ENCODE measurements at regions not wholly inside any gene's neighbourhood (a gene's known extent, or its start where the extent isn't known, plus 50 kb on each side); places are given as distances from the start of the nearest gene placed in this dataset.
A peak's percentile ranks its signal among the peaks of the same experiment; 100 is the strongest.

- H3K79me2 ChIP-seq (ENCODE audit: control insufficient read depth, insufficient read depth, low read length): no peaks in the 10 kb centered on the region
- H3K27me3 ChIP-seq (ENCODE audit: control insufficient read depth in 2 of 2, insufficient read depth in 2 of 2, low read length in 2 of 2): peaks cover 39 to 81% of the 10 kb centered on the region in 2 experiments
- no peaks in the 10 kb centered on the region for H3K9me3 ChIP-seq (replicated peaks; ENCODE audit: control insufficient read depth, insufficient read depth, low read depth, low read length)
- intact Hi-C loops (cut with micrococcal nuclease): no loop called here
- peak; percentile 98 for ATAC-seq
- ChIA-PET CTCF (ENCODE audit: low intra/inter-chr PET ratio) (no interaction called here), POLR2A (interaction anchor here (0.6 kb wide), 1 partner anchor 1045 kb away, joined by 3 read pairs; no protein-coding TSS in a partner anchor)
- peak overlapping the region; percentile 13; the same call in 1 of the 2 replicates for H3K4me3 ChIP-seq
- H2AFZ ChIP-seq (ENCODE audit: low read depth, low read length): peak overlapping the region; percentile 26
- peak overlapping the region in 1 of 2 experiments; percentile 29; a peak in 2 of 4 replicates for H3K9ac ChIP-seq (ENCODE audit: insufficient read depth in 1 of 2, low read depth in 2 of 2, low read length in 2 of 2)
- no peaks in the 10 kb centered on the region; the same call in 1 of the 2 replicates for H4K20me1 ChIP-seq (replicated peaks; ENCODE audit: control insufficient read depth, insufficient read depth, low read length)
- peak overlapping the region; percentile 47 for H3K4me2 ChIP-seq (ENCODE audit: insufficient read depth, low read length)
- FAIRE-seq: no peak
- WGBS (ENCODE audit: insufficient coverage, low coverage, missing lambda C conversion rate): 10% methylated on average over 47 of the region's 50 CpGs
- no TSS peak for BruUV-seq (replicated peaks)
- H3K27ac ChIP-seq (ENCODE audit: extremely low read depth, low read depth, low read length): no peak overlapping the region
- TF ChIP-seq ZZZ3 (IDR thresholded peaks at IDR 0.05) (no peak), HNRNPLL (IDR thresholded peaks at IDR 0.05; ENCODE audit: low read depth, low read length, poor library complexity, severe bottlenecking) (peak; percentile 40), POLR2G (IDR thresholded peaks at IDR 0.05; ENCODE audit: low read depth, low read length) (0 out of 2 replicates have a peak, but pooled peaks have one; percentile 15), BHLHE40 (IDR thresholded peaks at IDR 0.05; ENCODE audit: low read length) (0 out of 2 replicates have a peak, but pooled peaks have one; percentile 12), NRF1 (conservative IDR thresholded peaks at IDR 0.05 in 1 of 2, IDR thresholded peaks at IDR 0.05 in 1 of 2) (peak; percentile 89 to 91), ZNF311 (CRISPR knock-in tag; IDR thresholded peaks at IDR 0.05) (no peak), MEIS2 (IDR thresholded peaks at IDR 0.05; ENCODE audit: partially characterized antibody) (peak; percentile 27), EWSR1 (IDR thresholded peaks at IDR 0.05; ENCODE audit: borderline replicate concordance, low read depth, partially characterized antibody) (no peak), CTBP1 (IDR thresholded peaks at IDR 0.05; ENCODE audit: borderline replicate concordance) (peak; percentile 44; the same call in 1 of the 2 replicates)
- peak; percentile 51 to 93 (median 88) for DNase-seq (ENCODE audit: extremely low read depth in 1 of 4, low spot score in 3 of 4)
- in situ Hi-C loops (cut with MboI): no loop called here
- H3K4me1 ChIP-seq (replicated peaks in 1 of 2; ENCODE audit: control insufficient read depth in 2 of 2, insufficient read depth in 2 of 2, low read length in 2 of 2): peaks cover 0 to 18% of the 10 kb centered on the region in 2 experiments; a peak in 2 of 5 replicates
- H3K36me3 ChIP-seq (ENCODE audit: control insufficient read depth, insufficient read depth, low read length): no peaks in the 10 kb centered on the region
- peaks cover 3% of the 10 kb centered on the region for H3K9me1 ChIP-seq (ENCODE audit: control insufficient read depth, insufficient read depth, low read length)
Measured at GRCh38 chr2:120442923-120443571, 97.1 kb downstream of the INHBB start.
